GM13976 (cell line): ENCODE measurements at regions not wholly inside any gene's neighbourhood (a gene's known extent, or its start where the extent isn't known, plus 50 kb on each side); places are given as distances from the start of the nearest gene placed in this dataset.

Experiments
- DNase-seq: peaks from one replicate; pipeline ENCODE4 v3.0.0; 2012; ENCODE audit warnings: low spot score
- in situ Hi-C: fragments of 300-500 bp; cut with MboI; formaldehyde crosslinking; loops from one replicate; pipeline ENCODE4 v1.12.0; 2022; ENCODE audit warnings: low sequenced_read_pairs, mixed read lengths, inconsistent platforms; ENCODE audit not compliant: unreplicated experiment
- TF ChIP-seq, protein P1 (sequence below): IDR thresholded peaks from 2 replicates; pipeline ENCODE4 v1.5.1; 2012; ENCODE audit warnings: borderline replicate concordance, mild to moderate bottlenecking; ENCODE audit not compliant: insufficient read depth; ENCODE audit errors: extremely low read depth, missing control alignments, control extremely low read depth

DNA sequence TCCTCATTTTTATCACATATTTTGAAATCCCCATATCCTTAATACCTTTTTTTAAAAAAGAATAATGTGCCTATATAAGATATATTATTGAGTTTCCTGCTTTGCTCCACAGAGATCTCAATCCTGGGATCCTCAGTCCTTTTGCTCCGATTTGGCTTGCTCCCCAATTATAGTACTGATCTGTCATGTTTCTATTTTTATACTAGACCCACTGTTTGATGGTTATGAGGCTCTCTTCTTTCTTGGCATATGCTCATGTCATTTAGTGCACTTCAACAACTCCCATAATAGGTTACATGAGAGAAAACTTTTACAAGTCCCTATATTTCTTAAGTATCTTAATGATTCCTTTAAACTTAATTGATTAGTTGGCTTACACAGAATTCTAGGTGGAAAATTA lies 958.5 kb upstream of the EPHA7 start:
- DNase-seq = no peak
- in situ Hi-C loops = no loop called here
- TF ChIP-seq, protein P1, sequence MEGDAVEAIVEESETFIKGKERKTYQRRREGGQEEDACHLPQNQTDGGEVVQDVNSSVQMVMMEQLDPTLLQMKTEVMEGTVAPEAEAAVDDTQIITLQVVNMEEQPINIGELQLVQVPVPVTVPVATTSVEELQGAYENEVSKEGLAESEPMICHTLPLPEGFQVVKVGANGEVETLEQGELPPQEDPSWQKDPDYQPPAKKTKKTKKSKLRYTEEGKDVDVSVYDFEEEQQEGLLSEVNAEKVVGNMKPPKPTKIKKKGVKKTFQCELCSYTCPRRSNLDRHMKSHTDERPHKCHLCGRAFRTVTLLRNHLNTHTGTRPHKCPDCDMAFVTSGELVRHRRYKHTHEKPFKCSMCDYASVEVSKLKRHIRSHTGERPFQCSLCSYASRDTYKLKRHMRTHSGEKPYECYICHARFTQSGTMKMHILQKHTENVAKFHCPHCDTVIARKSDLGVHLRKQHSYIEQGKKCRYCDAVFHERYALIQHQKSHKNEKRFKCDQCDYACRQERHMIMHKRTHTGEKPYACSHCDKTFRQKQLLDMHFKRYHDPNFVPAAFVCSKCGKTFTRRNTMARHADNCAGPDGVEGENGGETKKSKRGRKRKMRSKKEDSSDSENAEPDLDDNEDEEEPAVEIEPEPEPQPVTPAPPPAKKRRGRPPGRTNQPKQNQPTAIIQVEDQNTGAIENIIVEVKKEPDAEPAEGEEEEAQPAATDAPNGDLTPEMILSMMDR = no peak

DNA sequence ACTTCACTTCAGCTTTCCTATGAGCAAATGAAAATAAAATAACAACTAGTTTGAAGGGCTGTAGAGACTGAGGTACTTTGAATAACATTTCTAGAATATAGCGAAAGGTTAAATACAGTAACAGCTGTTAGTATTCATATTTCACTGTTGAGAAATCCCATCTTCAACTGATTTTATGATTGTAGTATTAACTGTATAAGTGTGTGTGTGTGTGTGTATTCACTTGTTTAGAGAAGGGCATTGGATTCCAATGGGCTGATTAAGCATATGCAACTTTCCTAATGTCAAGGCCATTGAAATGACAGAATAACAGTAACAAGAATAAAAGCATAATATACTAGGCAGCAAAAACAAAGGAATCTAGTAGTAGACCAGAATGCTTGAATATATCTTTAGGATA lies 957.5 kb upstream of the EPHA7 start:
- in situ Hi-C loops = no loop called here
- no peak for DNase-seq
- TF ChIP-seq, protein P1 = no peak

- in situ Hi-C loops = no loop called here
- DNase-seq = no peak
- TF ChIP-seq, protein P1 = no peak
These were observed 952.9 kb upstream of the EPHA7 start for GRCh38 chr6:94372229-94372628.

DNA sequence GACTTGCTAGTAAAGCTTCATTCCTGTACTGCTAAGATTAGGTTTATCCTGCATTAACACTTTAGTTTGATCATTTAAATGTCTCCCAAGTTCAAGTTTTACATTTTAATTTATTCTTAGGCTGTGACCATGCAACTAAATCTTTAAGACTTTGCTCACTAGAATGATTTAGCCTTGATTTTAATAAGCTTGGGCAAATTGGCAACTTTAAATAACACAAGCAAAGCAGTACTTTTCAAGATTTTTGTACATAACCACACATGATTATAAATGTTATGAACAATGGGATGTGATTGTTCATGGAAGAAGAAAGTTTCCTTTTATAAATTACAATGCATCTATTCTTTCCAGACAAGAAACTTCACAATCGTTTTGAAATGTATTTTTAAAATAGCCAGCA lies 948.0 kb upstream of the EPHA7 start:
- no peak for DNase-seq
- in situ Hi-C loops = no loop called here
- TF ChIP-seq, protein P1 = no peak

DNA sequence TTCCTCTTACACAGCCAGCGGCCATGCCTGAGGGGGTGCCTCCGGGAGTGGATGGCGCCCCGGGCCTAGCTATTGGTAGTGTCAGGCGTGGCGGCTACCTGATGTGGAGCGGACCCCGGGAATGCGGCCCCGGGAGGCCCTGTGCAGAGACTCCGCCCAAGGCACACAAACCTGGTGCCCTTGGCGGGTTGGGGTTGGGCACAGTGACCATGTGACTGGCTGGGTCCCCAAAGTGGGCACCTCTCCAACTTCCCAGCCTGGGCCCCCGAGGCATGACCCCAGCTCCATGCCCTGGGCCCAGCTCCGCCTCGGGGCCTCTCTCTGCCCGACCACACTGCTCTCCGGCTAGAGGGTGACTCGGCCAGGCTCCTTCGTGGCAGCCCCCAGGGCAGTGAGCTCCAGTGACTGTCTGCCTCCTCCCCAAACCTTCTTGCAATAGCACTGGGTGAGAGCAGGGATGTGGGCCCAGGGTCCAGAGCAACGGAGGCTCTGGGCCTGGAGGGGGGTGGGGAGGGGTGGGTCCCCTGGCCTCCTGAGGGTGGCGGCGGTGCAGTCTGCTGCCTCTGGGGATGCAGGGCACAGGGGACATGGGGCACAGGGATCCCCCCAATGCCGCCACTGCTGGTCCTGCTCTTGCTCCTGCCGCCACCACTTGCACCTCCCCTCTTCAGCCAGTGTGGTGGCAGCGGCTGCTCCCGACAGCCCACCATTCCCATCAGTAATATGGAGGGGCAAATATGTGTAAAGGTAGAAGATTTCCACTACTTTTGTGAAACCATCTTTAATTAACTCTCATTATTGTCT lies 942.9 kb upstream of the EPHA7 start:
- no peak for DNase-seq
- in situ Hi-C loops = no loop called here
- TF ChIP-seq, protein P1 = no peak

GRCh38 chr6:94361304-94362060 lies 942.1 kb upstream of the EPHA7 start:
- in situ Hi-C loops = no loop called here
- TF ChIP-seq, protein P1 = no peak
- DNase-seq = no peak
